BLaER1 treated with 17β-estradiol and CSF1 and Interleukin-3, amounts not matched to agents 10 nM and 100 nM (cell line): ENCODE measurements at regions not wholly inside any gene's neighbourhood (a gene's known extent, or its start where the extent isn't known, plus 50 kb on each side); places are given as distances from the start of the nearest gene placed in this dataset.

Experiments used
- H3K27ac ChIP-seq, 11 experiments: shearing (Covaris generic); formaldehyde crosslinking; 2 replicates each; pipeline ENCODE4 v1.8.1; 2022
- H3K27me3 ChIP-seq, 11 experiments: shearing (Covaris generic); formaldehyde crosslinking; 2 replicates each; pipeline ENCODE4 v1.8.1; 2022
- H3K36me3 ChIP-seq, 11 experiments: shearing (Covaris generic); formaldehyde crosslinking; 2 replicates each; pipeline ENCODE4 v1.8.1; 2022
- H3K4me1 ChIP-seq, 10 experiments: shearing (Covaris generic); formaldehyde crosslinking; 2 replicates each; pipeline ENCODE4 v1.8.1; 2022
- H3K4me2 ChIP-seq, 11 experiments: shearing (Covaris generic); formaldehyde crosslinking; 2 replicates each; pipeline ENCODE4 v1.8.1; 2022
- H3K4me3 ChIP-seq, 10 experiments: shearing (Covaris generic); formaldehyde crosslinking; 2 replicates each; pipeline ENCODE4 v1.8.1; 2022
- H3K9ac ChIP-seq, 11 experiments: shearing (Covaris generic); formaldehyde crosslinking; 2 replicates each; pipeline ENCODE4 v1.8.1; 2022
- H3K9me3 ChIP-seq, 11 experiments: shearing (Covaris generic); formaldehyde crosslinking; replicated peaks in 1 of 11; 2 replicates each; pipeline ENCODE4 v1.8.1; 2022
- H4K20me1 ChIP-seq, 11 experiments: shearing (Covaris generic); formaldehyde crosslinking; 2 replicates each; pipeline ENCODE4 v1.8.1; 2022
- Cebpa-rat ChIP-seq, 11 experiments: shearing (Covaris generic); IDR thresholded peaks; 2 replicates each; pipeline ENCODE4 v1.8.1; 2022

DNA sequence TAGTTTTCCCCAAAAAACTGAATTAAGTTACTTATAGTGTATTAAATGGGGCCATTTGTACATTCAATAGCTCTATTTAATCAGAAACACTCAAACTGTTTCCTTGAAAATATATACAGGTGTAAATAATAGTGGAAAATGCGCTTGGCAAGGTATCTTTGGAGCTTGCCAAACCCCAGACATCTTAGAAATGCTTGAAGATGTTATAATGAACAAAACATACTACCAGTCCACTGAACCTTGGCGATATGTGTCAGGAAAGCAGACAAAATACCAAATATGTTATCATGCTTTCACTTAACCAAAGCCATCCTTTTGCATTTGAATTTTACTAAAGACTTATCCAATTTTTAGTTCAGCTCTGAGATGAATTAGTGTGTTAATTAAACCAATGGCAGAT lies 352.7 kb upstream of the SEMA3A start:
- no peak overlapping the region for H3K9ac ChIP-seq
- H3K27me3 ChIP-seq: no peaks in the 10 kb centered on the region
- no peaks in the 10 kb centered on the region for H3K9me3 ChIP-seq
- H3K27ac ChIP-seq: no peak overlapping the region
- no peak overlapping the region for H3K4me3 ChIP-seq
- H3K4me1 ChIP-seq: 0 out of 20 replicates have a peak, but pooled peaks cover 0 to 6% (median 0%) of the 10 kb centered on the region in 10 experiments
- no peaks in the 10 kb centered on the region for H3K36me3 ChIP-seq
- H4K20me1 ChIP-seq: no peaks in the 10 kb centered on the region; a peak in 1 of 22 replicates
- TF ChIP-seq Cebpa-rat (IDR thresholded peaks at IDR 0.05): no peak
- H3K4me2 ChIP-seq: no peak overlapping the region

DNA sequence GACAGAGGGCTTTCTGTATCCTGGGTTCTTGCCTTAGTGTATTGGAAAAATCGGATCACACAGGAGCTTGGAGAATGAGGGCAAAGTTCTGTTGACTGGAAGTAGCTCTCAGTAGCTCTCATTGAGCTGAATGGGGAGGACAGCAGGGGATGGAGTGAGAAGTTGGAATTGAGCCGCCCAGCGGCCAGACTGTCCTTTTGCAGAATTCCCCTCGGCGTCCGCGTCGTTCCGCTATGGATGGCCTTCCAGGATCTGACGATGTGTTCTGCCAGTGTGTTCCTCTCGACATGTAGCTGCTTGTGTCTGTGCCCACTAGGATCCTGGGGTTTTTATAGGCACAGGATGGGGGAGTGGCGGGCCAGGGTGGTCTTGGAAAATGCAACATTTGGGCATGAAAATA lies 351.8 kb upstream of the SEMA3A start:
- Histone ChIP-seq H4K20me1 (no peaks in the 10 kb centered on the region; a peak in 1 of 22 replicates), H3K27ac (no peak overlapping the region), H3K4me2 (no peak overlapping the region), H3K36me3 (no peaks in the 10 kb centered on the region), H3K27me3 (no peaks in the 10 kb centered on the region), H3K4me3 (no peak overlapping the region), H3K9ac (no peak overlapping the region), H3K9me3 (no peaks in the 10 kb centered on the region), H3K4me1 (0 out of 20 replicates have a peak, but pooled peaks cover 0 to 6% (median 0%) of the 10 kb centered on the region in 10 experiments)
- TF ChIP-seq Cebpa-rat (IDR thresholded peaks at IDR 0.05): no peak

DNA sequence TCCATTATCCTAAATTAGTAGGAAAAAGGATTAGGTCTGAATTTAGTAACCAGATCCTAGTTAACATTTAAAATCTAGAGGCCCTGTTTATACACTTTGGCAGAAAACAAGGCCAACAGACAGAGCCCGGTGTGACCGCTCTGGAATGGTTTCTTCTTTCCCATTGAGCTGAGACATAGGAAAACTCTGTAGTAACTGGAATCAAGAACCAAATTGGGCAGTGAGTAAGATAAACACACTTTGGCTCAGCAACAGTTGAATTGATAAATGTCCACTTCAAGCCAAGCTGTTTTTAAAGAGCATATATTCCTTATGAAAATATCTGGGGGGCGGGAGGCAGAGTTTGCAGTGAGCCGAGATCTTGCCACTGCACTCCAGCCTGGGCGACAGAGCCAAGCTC lies 343.7 kb upstream of the SEMA3A start:
- no peak for TF ChIP-seq Cebpa-rat (IDR thresholded peaks at IDR 0.05)
- no peak overlapping the region for H3K9ac ChIP-seq
- no peaks in the 10 kb centered on the region for H3K27me3 ChIP-seq
- H3K4me3 ChIP-seq: no peak overlapping the region
- H3K4me1 ChIP-seq: no peaks in the 10 kb centered on the region
- H3K27ac ChIP-seq: no peak overlapping the region
- no peak overlapping the region for H3K4me2 ChIP-seq
- no peaks in the 10 kb centered on the region for H4K20me1 ChIP-seq
- H3K9me3 ChIP-seq: no peaks in the 10 kb centered on the region
- H3K36me3 ChIP-seq: no peaks in the 10 kb centered on the region

- Histone ChIP-seq H3K36me3 (no peaks in the 10 kb centered on the region), H3K9me3 (no peaks in the 10 kb centered on the region), H3K4me1 (no peaks in the 10 kb centered on the region), H3K9ac (no peak overlapping the region), H3K4me2 (no peak overlapping the region), H3K27ac (no peak overlapping the region; a peak in 1 of 22 replicates), H3K27me3 (no peaks in the 10 kb centered on the region), H4K20me1 (no peaks in the 10 kb centered on the region), H3K4me3 (no peak overlapping the region)
- no peak for TF ChIP-seq Cebpa-rat (IDR thresholded peaks at IDR 0.05)
Observed at GRCh38 chr7:84536271-84536870, 341.8 kb upstream of the SEMA3A start.

DNA sequence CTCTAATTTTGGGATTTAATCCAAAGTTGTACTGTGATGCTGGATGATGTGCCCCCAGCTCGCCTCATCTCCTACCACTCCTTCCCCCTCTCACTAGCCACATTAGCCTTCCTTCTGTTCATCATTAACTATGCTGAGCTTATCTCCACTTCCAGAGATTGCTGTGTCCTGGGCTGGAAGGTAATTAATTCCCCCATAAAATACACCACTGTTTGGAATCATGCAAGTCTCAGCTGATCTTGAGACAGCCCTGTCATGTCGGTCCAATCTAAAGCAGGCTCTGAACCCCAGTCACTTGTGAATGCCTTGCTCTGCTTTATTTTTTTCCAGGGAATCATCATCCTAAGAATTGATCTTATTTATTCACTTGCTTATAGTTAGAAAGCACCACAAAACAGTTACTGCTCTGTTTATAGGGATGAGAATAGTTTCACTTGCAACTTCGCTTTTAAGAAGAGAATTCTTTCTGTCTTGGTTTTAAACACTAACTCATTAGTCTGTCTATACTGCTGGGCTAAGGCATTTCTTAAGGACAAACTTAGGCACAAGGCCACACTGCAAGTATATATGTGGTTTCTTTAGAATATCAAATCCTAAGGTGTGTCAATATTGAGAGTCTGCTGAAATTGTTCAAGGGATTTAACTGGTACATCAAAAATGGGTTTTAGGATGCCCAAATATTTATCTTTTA lies 341.1 kb upstream of the SEMA3A start:
- H3K4me3 ChIP-seq: no peak overlapping the region
- no peak overlapping the region for H3K4me2 ChIP-seq
- H3K9ac ChIP-seq: no peak overlapping the region
- H3K27ac ChIP-seq: no peak overlapping the region
- H3K4me1 ChIP-seq: no peaks in the 10 kb centered on the region
- no peak for TF ChIP-seq Cebpa-rat (IDR thresholded peaks at IDR 0.05)
- H3K27me3 ChIP-seq: no peaks in the 10 kb centered on the region
- no peaks in the 10 kb centered on the region for H3K36me3 ChIP-seq
- no peaks in the 10 kb centered on the region for H3K9me3 ChIP-seq
- no peaks in the 10 kb centered on the region for H4K20me1 ChIP-seq

- no peaks in the 10 kb centered on the region for H3K9me3 ChIP-seq
- H3K27ac ChIP-seq: no peak overlapping the region
- H3K4me1 ChIP-seq: peaks cover 0 to under 1% (median 0%) of the 10 kb centered on the region in 10 experiments; a peak in 2 of 20 replicates
- no peak overlapping the region for H3K9ac ChIP-seq
- no peak for TF ChIP-seq Cebpa-rat (IDR thresholded peaks at IDR 0.05)
- no peak overlapping the region for H3K4me3 ChIP-seq
- H3K27me3 ChIP-seq: no peaks in the 10 kb centered on the region
- H4K20me1 ChIP-seq: no peaks in the 10 kb centered on the region
- H3K4me2 ChIP-seq: no peak overlapping the region
- H3K36me3 ChIP-seq: no peaks in the 10 kb centered on the region
Observed at GRCh38 chr7:84533182-84533581, 338.6 kb upstream of the SEMA3A start.

- Histone ChIP-seq H3K9ac (no peak overlapping the region), H3K9me3 (no peaks in the 10 kb centered on the region), H3K27me3 (no peaks in the 10 kb centered on the region), H3K4me2 (no peak overlapping the region), H3K36me3 (no peaks in the 10 kb centered on the region), H3K4me3 (no peak overlapping the region), H3K27ac (no peak overlapping the region), H3K4me1 (peaks cover 0 to 10% (median 6%) of the 10 kb centered on the region in 10 experiments; a peak in 9 of 20 replicates), H4K20me1 (no peaks in the 10 kb centered on the region)
- no peak for TF ChIP-seq Cebpa-rat (IDR thresholded peaks at IDR 0.05)
Observed at GRCh38 chr7:84532196-84532595, 337.6 kb upstream of the SEMA3A start.

DNA sequence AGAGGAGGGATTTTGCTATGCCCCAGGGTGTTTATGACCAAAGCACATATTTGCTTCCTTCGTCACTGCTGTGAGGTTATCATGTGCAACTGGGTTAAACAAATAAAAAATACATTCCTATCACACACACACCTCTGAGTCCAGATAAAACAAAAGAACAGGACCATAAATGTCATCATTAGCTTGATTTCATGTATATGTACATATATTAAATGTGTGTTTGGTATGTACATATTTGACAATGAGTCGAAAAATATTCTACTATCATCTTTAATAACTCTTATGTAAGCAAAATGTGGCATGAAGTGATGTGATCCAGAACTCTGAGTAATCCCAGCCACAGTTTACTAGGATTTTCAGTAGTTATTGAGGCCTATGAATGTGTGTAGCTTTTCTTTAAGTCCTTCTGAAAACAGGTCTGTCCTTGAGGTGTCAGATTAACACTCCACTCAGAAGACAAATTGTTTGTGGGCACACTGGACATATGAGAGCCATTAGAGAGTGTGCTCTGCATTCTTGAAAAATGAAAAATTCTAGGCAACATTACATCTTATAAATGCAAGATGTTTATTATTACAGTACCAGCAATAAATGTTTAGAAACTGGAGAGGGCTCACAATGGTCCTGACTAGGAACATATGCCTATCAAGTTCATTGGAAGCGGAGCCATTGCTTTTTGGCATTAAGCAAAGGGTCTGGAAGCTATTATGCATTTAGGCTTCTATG lies 335.1 kb upstream of the SEMA3A start:
- Histone ChIP-seq H3K27ac (no peak overlapping the region), H4K20me1 (no peaks in the 10 kb centered on the region), H3K9me3 (no peaks in the 10 kb centered on the region), H3K36me3 (no peaks in the 10 kb centered on the region), H3K4me3 (no peak overlapping the region), H3K4me1 (peaks cover 0 to 10% (median 6%) of the 10 kb centered on the region in 10 experiments; a peak in 9 of 20 replicates), H3K4me2 (no peak overlapping the region), H3K9ac (no peak overlapping the region), H3K27me3 (no peaks in the 10 kb centered on the region)
- TF ChIP-seq Cebpa-rat (IDR thresholded peaks at IDR 0.05): no peak

DNA sequence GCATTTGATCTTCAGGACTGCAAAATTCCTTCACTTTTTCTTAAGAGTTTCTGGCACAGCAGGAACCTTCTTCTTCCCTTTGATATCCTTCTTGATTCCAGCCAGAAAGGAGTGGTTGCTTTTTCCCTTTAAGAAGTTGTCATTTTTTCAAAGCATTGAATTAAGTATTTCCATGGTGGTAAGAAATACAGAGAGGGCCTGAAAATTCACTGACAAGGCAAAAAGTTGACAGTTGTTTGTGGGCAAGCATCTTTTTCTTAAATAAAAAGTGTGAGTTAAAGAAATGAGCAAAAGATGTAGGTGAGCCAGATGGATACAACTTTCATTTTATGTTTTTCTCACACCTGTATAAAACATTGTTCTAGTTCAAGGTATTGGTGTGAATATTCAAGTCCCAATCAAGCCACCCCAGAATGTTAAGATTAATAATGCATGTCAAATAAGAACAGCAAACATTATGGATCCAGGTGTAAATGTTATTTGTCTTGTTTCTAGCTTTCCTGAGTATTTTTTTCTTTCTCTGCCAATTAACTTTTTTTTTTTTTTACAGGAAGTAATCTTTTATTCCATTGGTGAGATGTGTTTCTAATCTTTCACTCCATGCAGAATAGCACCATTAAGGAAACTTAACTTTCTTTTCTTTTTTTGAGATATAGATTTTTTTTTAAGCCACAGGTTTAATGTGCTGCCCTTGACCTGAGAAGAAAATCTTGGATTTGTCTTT lies 334.3 kb upstream of the SEMA3A start:
- no peaks in the 10 kb centered on the region for H3K9me3 ChIP-seq
- H3K27ac ChIP-seq: no peak overlapping the region
- H3K4me1 ChIP-seq: peaks cover 0 to 10% (median 6%) of the 10 kb centered on the region in 10 experiments; a peak in 9 of 20 replicates
- H3K4me3 ChIP-seq: no peak overlapping the region
- no peaks in the 10 kb centered on the region for H3K36me3 ChIP-seq
- H3K27me3 ChIP-seq: no peaks in the 10 kb centered on the region
- no peaks in the 10 kb centered on the region for H4K20me1 ChIP-seq
- H3K4me2 ChIP-seq: no peak overlapping the region
- TF ChIP-seq Cebpa-rat (IDR thresholded peaks at IDR 0.05): no peak
- H3K9ac ChIP-seq: no peak overlapping the region
